ENCODE measurements at regions not wholly inside any gene's neighbourhood (a gene's known extent, or its start where the extent isn't known, plus 50 kb on each side); places are given as distances from the start of the nearest gene placed in this dataset.
A peak's percentile ranks its signal among the peaks of the same experiment; 100 is the strongest.
"Not testable (repeated sequence)": the region's sequence is repeated elsewhere in the genome, so short reads cannot be mapped to it uniquely, and the experiment has no call there.

DNA sequence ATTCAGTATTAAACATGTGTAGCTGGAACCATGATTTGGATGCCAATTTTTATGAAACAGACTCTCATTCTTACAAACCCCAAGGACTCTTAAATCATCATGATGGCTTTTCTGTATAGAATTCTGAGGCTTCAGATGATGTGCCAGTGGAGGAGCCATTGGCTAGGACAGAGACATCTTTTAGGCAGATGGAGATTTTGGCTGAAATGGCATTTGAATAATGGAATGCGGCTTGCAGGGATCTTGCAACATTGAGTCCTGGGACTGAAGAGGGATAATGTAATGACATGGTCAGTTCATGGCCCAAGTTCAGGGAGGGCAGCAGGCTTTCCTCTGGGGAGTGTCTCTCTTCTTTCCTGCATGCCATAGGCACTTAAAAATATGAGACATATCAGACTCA, 172.4 kb downstream of the ABCA8 start:
- DNase-seq: no peak

DNA sequence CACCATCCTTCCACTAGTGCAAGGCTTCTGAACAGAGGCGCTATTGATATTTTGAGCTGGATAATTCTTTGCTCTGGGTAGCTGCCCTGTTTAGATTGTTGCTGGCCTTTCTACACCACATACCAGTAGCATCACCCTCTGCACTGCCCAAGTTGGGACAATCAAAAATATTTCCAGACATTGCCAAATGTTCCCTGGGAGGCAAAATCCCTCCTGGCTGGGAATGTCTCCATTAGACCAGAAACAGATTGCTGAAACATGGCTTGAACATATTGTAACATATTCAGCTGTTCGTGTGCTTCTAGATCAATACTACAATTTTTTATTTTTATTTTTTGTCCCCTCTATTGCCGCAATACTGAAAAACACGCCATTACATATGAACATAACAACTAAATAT, 174.6 kb downstream of the ABCA8 start:
- DNase-seq: no peak

DNA sequence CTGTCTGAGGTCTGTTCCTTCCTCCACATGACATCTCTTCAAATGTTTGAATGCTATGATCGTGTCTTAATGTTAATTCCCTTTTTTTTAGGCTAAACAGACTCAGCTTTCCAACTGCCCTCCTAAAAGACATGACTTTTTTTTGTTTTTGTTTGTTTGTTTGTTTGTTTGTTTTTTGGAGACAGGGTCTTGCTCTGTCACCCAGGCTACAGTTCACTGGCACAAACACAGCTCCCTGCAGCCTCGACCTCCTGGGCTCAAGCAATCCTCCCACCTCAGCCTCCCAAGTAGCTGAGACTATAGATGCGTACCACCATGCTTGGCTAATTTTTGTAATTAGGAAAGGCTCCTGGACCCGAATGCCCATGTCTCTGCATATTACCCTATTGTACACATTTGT, 176.5 kb downstream of the ABCA8 start:
- no peak for DNase-seq

DNA sequence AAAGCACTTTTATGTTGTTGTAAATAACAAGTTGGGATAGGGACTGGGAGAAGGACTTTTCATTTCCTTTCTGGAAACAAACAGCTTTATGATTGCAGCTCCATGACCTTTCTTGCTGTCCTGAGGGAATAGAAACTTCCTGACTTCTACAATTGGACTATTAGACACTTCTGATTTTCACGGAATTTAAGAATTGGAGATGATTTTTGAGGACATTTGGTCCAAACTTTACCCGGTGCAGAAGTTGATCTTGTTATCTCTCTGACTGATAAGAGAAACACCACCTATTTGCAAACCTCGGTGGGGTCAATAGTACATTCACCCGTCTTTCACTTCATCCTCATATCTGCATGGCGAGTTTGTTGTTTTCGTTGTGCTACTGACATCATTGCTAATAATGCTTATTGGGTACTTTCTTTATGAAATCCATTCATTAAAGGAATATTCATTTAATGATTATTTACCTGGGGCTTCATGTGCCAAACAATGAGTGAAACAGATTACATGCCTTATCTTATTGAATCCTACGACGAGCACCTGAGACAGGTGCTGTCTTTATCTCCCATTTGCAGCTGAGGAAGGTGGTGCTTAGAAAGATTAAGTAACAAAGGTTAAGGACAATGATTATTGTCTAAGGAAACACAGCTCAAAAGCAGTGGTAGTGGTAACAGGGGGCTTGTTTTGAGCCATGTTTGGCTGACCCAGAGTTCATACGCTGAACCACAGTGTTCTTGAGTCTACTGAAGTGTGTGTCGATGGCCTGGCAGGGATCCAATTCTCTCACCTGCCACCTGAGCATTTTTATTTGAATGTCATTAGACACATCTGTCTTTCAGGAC, 176.9 kb upstream of the FAM20A start:
- DNase-seq: no peak

DNA sequence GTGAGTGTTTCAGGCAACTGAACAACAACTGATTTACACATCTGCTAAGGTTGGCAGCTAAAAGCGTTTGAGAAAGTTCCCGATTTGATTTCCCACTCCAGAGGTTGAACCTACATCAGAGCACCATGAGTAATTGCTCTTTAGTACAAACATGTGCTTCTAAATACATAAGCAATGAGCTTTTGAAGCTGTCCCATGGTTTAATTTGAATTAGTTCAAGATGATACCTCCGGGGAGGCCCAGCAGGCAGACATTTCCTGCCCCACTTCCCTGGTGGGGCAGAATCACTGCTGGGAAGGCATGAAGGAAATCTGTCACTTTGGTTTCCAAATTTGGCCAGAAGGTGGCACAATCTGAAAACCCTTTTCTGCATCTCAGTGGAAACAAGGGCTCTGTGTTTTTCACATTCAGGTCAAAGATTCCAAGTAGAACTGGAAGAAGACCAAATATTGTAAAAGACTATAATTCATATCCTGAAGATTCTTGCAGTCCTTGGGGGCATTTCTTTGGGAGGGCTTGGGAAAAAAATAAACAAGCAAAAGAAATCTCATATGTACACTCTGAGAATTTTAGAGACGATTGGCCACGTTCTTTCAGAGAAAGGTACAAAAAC, 176.2 kb upstream of the FAM20A start:
- DNase-seq: peak in 43 of 56 donors; percentile 4 to 81 (median 38)

DNA sequence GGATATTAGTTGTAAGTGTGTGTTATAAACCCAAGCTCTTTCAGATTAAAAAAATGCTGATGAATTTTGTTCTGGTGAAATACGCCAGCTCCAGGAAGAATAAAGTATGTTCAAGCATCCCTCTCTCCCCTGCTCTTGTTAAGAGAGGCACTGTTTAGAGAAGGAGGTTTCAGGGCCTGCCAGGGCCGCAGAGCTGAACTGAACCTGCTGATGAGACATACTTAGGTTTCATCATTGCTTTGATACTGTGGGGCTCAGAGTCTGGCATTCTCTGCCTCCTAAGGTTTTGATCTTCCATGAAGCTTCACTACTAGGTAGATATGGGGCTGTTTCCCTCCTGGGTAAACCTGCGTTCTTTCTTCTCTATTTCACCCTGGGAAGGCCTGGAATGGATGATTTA, 175.3 kb upstream of the FAM20A start:
- no peak for DNase-seq

DNA sequence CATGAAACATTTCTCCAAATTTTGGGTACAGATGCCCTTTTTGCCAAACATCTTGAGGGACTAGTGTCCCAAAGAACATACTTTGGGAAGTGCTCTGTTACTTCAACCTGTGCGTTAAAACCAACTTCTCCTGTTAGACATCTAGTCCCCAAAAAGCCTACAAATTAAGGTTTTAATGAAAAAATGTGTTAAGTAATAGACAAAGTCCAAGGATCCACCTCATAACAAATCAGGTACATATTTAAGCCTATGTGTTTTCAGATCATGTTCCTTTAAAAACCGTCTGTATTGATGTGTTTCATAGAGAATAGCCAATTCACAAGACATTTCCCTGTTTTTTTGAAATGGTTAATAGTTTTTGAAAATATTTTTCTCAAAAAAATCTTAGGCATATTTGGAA, 174.8 kb upstream of the FAM20A start:
- DNase-seq: no peak

DNA sequence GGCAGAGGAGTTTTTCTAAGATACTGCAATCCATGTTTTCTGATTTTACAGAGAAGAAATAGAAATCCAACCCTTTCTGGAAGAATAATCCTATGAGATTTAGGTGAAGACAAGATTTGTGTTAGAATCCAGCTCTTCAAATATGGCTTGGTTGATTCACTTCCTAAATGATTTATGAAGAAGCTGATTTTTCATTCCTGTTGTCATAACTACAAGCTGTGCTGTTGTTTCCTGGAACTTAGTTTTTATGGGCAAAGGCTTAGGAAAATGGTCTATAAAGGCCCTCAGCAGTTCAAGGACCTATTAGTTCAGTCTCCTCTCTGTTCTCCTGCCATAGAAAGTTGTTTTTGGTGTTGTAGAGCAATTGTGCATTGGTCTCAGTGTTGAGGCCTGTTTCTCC, 174.2 kb upstream of the FAM20A start:
- no peak for DNase-seq

DNA sequence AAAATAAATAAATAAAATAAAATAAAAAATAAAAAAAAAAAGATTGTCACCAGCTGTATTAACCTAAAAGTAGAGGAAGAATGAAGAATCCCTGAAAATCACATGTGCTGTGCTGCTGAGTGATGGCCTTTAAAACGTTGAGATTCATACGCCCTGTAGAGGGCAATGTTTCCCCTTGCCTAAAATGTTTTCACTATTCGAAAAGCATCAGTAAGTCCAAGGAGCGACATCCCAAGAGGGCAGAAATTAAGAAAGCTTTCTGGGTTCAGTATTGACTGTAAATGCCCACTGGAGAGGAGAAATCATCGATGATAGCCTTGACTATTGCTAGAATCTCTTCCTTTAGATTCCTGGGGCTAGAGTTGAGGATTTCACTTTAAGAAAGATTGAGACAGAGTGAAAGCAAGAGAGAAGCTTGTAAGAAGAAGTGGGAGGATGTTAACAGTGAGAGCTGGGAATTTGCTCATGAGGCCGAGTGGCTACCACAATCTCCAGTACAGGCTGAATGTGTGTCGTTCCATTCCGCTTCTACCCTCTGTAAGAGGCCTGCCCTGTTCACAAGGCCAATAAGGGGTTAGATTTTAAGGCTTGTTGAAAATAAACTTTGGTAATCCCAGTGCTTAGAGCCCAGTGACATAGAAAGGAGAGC, 170.8 kb upstream of the FAM20A start:
- peak in 18 of 56 donors; percentile 4 to 67 (median 16) for DNase-seq

DNA sequence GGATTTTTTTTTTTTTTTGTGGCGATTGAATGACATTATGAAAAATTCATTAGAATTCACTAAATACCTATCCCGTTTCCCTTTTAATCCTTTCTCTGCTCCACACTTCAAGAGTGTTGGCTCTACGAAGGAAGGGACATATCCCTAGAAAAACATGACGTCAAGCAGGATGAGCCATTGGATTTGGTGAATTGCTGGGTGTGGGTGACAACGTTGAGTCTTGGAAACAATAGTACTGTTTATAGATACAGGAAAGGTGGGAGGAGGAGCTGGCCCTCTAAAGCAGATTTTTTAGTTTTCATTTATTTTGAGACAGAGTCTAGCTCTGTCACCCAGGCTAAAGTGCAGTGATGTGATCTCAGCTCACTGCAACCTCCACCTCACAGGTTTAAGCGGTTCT, 167.6 kb upstream of the FAM20A start:
- no peak for DNase-seq

DNA sequence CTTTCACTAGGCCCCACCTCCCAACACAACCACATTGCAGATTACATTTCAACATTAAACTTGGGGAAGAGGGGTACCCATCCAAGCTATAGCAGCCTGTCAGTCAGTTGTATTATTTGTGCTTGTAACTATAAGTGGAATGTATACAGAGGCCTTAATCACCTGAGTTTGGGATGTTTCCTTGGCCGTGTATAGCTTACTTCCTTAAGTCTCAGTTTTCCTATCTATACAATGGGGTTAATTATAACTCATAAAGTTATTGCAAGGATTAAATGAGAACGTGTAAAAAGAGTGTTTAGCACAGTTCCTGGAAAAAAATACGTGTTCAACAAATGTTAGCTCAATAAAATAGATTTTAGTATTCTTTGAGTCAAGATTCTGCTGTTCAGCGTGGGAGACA, 165.5 kb upstream of the FAM20A start:
- DNase-seq: no peak

DNA sequence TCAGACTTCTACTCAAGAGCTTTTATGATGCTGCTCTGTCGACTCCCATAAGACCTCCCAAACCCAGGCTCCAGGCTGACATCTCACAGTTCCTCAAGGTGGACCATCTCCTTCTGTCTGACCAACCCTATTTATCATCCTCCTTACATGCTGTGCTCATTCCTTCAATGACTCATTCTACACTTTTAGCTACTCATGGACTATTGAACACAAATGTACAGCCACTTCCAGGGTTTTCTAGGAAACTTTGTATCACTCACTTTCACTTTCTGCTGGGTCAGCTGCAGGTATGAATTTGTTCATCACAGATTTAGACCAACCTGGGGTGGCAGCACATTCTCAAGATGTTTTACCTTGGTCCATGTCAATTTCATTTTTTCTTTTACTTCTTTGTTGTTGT, 162.4 kb upstream of the FAM20A start:
- DNase-seq: no peak

DNA sequence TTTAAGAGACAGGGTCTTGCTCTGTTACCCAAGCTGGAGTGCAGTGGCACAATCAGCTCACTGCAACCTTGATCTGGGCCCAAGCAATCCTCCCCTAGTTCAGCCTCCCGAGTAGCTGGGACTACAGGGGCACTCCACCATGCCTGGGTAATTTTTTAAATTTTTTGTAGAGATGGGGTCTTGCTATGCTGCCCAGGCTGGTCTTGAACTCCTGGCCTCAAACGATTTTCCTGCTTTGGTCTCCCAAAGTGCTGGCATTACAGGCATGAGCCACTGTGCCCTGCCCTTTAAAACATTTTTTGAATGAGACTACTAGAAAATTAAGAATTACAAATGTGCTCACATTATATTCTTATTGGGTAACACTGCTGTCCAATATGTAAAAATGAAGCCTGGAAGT, 161.7 kb upstream of the FAM20A start:
- DNase-seq: no peak

DNA sequence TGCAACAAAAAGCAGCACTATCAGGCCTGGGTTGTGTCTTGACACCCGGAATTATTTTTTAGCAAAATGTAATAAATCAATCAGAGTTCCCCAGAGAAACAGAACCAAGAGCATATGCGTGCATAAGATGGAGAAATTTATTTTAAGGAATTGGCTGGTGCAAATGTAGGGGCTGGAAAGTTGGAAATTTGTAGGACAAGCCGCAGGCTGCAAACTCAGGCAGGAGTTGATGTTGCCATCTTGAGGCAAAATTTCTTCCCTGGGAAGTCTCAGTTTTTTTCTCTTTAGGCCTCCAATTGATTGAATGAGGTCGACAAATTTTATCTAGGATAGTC, 158.9 kb upstream of the FAM20A start:
- no peak for DNase-seq

DNA sequence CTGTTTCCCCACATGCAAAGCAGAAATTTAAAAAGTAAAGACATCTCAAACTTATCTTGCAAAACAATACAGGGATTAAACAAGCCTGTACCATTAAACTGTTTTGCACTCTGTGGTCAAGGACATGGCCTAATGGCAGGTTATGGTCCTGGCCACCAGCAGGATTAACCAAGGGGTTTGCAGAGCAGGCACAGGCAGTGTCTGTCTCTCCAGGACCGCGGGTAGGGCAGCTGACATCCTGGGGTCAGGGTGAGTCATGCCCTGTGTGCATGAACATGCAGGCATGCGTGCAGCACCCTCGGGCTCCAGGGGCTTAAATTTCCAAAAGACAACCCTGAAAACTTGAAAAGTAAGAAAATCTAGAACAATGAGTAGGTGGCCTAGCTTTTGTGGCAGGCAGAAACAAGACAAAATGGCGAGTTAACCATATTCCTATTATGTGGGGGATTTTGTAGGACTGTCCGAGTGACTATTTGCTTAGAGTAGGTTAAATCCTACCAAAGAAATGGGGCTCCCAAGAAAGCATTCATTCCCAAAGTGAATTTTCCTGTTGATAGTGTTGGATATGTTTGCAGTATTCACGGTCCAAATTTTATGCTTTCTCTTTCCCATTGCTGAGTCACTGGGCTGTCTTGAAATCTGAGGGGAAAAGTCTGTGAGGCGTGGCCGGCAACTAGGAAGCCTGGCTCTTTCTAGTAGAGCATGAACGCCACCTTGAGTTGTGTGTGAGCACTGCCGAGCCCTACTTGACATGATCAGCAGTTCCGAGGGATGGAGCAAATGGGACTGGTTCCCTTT, 158.4 kb upstream of the FAM20A start:
- DNase-seq: peak in 54 of 56 donors; percentile 7 to 91 (median 64)

DNA sequence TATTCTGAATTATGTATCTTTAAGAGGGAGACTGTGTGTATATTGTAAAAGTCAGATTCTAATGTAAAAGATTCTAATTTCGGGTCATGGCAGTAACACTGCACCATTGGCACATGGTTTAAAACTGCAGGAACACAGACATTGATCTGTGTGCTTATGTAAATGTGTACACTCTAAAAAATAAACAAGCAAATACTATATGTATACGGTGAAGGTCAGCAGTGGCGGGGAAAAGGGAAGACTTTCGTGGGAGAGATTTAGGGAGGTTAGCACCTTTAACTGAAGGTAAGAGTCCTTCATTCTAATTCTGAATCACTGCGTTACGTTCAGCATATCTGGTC, 157.8 kb upstream of the FAM20A start:
- no peak for DNase-seq

DNA sequence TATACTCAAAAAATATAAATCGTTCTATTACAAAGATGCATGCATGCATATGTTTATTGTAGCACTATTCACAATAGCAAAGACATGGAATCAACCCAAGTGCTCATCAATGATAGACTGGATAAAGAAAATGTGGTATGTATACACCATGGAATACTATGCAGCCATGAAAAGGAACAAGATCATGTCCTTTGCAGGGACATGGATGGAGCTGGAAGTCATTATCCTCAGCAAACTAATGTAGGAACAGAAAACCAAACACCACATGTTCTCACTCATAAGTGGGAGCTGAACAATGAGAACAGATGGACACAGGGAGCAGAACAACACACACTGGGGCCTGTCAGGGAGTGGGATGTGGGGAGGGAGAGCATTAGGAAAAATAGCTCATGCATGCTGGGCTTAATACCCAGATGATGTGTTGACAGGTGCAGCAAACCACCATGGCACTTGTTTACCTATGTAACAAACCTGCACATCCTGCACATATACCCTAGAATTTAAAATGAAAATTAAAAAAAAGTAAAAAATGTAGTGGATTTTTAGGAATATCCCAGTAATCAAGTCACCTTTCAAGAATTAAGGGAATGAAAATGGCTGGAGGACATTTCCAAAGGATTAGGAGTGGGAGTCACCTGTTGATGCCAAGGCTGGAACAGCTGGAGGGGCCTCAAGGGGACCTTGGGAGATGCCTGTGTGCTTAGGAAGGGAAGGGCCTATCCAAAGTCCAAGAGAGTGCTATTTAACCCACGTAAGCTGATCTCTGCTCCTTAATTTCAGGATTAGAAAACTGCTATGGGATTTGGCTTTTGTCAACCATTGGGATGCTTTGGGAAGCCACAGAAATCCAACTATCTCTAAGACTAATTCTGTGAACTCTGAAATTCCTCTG, 156.9 kb upstream of the FAM20A start:
- DNase-seq: not testable (repeated sequence)

DNA sequence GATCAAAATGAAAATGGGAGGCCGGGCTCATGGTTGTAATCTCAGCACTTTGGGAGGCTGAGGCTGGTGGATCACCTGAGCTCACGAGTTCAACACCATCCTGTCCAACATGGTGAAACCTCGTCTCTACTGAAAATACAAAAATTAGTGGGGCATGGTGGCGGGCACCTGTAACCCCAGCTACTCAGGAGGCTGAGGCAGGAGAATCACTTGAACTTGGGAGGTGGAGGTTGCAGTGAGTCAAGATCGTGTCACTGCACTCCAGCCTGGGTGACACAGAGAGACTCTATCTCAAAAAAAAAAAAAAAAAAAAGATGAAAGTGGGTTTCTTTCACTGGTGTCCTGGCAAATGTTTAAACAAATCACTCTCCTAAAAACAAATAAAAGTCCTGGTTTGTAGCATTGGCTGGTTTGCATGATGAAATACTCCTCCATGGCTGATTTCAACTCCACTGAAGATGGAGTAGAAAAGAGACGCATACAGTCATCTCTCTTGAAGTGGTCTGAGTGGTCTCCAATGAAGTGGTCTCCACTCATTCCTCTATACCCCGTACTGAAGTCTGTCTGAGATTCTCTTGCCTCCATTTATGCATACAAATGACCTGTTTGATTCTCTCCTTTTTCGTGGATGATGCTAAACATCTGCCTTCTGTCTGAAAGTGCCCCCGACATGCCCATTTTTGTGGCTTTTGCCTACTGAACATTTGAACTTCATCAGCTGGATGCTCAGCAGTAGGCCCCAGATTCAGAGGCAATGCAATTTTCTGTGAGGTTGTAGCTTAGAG, 153.0 kb upstream of the FAM20A start:
- DNase-seq: no peak

DNA sequence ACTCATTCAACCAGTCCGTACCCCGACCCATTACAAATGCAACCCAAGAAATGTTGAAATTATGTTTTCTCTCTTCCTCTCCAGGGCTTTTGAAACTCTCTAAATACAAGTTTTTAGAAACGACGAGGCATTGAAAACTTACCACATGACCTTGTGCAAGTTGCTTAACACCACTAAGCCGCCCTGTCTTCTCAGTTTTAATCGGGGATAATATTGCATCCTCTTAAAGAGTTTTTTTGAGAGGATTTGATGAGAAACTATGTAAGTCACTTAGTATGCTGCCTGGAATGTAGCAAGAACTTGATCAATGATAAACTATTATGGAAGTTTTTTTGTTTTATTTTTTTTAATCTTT, 149.0 kb upstream of the FAM20A start:
- DNase-seq: no peak

Measured in nucleus accumbens (tissue), 56 donors.